ENCODE measurements at regions not wholly inside any gene's neighbourhood (a gene's known extent, or its start where the extent isn't known, plus 50 kb on each side); places are given as distances from the start of the nearest gene placed in this dataset.

DNA sequence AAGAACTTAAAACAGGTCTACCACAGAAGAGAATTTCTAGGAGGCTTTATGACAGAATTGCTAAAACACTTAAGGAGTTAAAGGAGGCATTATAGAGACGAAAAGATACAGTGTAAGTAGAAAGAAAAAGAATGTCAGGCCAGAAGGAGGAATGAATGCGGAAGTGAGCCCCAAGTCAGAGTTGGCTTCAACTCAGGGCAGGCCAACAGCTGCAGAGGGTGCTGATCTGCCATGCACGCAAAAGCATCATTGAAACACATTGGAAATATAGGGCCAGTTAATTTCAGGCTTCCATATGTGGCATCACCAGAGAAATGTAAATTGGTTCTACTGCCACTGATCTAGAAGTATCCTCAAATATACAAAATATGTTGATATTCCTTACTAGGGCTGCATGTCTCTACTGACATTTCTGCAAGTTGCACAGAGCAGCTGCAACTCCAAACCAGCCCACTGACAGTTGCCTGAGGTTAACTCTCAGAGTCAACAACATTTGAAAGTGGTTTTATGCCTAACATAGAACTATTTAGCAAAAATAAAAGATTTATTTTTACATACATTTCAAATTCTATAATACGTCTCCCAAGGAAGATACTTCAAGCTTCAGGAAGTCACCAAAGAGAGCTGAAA, 324.1 kb downstream of the C11orf87 start:
- H3K4me1 Mint-ChIP-seq = no peaks in the 10 kb centered on the region
- H3K27me3 ChIP-seq (replicated peaks in 1 of 2; ENCODE audit: control insufficient read depth in 2 of 2, extremely low read depth in 1 of 2, insufficient read depth in 2 of 2, low read length in 1 of 2) = no peaks in the 10 kb centered on the region
- CTCF ChIA-PET = no interaction called here

DNA sequence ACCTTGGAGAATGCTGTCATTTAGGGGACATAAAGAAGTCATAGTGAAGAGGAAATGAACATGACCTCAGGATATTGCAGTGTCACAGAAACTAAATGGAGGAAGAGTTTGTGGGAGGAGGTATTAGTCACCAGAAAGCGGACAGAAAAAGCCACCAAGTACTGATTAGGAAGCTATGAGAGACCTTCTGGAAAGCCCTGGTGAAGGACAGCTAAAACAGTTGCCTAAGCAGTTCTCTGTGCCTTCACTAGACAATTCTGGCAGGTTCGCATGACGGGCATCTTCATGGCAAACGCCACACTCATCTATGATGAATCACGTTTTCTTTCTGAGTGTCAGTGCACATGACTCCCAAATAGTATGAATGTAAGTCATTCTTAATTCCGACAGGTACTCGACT, 325.8 kb downstream of the C11orf87 start:
- Mint-ChIP-seq H3K4me3 (no peak overlapping the region), H3K36me3 (no peaks in the 10 kb centered on the region), H3K9me3 (peaks cover 0 to 3% (median 3%) of the 10 kb centered on the region in 3 donors), H3K4me1 (no peaks in the 10 kb centered on the region), H3K27ac (no peak overlapping the region), H3K27me3 (no peaks in the 10 kb centered on the region)
- H3K27ac ChIP-seq (ENCODE audit: low read length) = no peak overlapping the region
- no peak overlapping the region for H3K4me3 ChIP-seq (ENCODE audit: control insufficient read depth in 1 of 2, extremely low read depth in 1 of 2, low read length in 1 of 2)
- ATAC-seq (replicated peaks in 1 of 4) (no peak), DNase-seq (no peak)
- peaks cover 0 to 3% of the 10 kb centered on the region in 2 experiments for H3K4me1 ChIP-seq (ENCODE audit: control insufficient read depth in 1 of 2, extremely low read depth in 1 of 2, insufficient read depth in 2 of 2, low read length in 2 of 2)
- no peaks in the 10 kb centered on the region for H3K36me3 ChIP-seq (ENCODE audit: control insufficient read depth in 2 of 2, extremely low read depth in 1 of 2, insufficient read depth in 1 of 2, low read length in 1 of 2)
- no peaks in the 10 kb centered on the region for H3K27me3 ChIP-seq (replicated peaks in 1 of 2; ENCODE audit: control insufficient read depth in 2 of 2, extremely low read depth in 1 of 2, insufficient read depth in 2 of 2, low read length in 1 of 2)
- WGBS (ENCODE audit: insufficient coverage) = 73% methylated on average over 6 of the region's 7 CpGs
- no peaks in the 10 kb centered on the region for H3K9me3 ChIP-seq
- POLR2A ChIA-PET = no interaction called here
- CTCF ChIA-PET = no interaction called here

More for the DNA sequence above, 324.1 kb downstream of the C11orf87 start:
- Histone ChIP-seq H3K36me3 (ENCODE audit: control insufficient read depth in 2 of 2, extremely low read depth in 1 of 2, insufficient read depth in 1 of 2, low read length in 1 of 2) (no peaks in the 10 kb centered on the region), H3K4me1 (ENCODE audit: control insufficient read depth in 1 of 2, extremely low read depth in 1 of 2, insufficient read depth in 2 of 2, low read length in 2 of 2) (no peaks in the 10 kb centered on the region), H3K4me3 (ENCODE audit: control insufficient read depth in 1 of 2, extremely low read depth in 1 of 2, low read length in 1 of 2) (no peak overlapping the region), H3K9me3 (no peaks in the 10 kb centered on the region), H3K27ac (ENCODE audit: low read length) (no peak overlapping the region)
- H3K9me3 Mint-ChIP-seq = peaks cover 0 to 3% (median 3%) of the 10 kb centered on the region in 3 donors
- H3K27me3 Mint-ChIP-seq = no peaks in the 10 kb centered on the region
- no peak for DNase-seq
- no peaks in the 10 kb centered on the region for H3K36me3 Mint-ChIP-seq
- H3K27ac Mint-ChIP-seq = no peak overlapping the region
- POLR2A ChIA-PET = no interaction called here
- no peak overlapping the region for H3K4me3 Mint-ChIP-seq
- 72% methylated on average over 2 of the region's 4 CpGs for WGBS (ENCODE audit: insufficient coverage)
- no peak for ATAC-seq (replicated peaks in 1 of 4)

DNA sequence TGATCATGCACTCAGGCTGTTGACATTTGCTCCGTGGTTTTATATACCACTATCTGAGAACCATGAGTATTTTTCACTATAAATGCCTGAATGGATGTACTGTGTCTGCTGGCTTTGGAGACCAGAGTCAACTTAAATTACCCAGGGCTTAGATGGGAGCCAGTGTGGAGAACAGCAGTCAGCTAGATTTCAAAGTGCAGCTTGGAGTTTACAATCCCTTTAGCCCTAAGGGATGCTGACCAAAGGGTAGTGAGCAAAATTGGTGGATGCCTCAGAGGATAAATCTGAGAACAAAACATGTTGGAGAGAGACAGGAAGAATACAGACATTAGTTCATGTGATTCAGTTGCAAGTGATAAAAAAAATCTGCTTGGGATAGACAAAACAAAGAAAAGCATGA, 327.5 kb downstream of the C11orf87 start:
- DNase-seq = no peak
- no peak overlapping the region for H3K4me3 Mint-ChIP-seq
- H3K36me3 ChIP-seq (ENCODE audit: control insufficient read depth in 2 of 2, extremely low read depth in 1 of 2, insufficient read depth in 1 of 2, low read length in 1 of 2) = no peaks in the 10 kb centered on the region
- peaks cover 0 to 3% (median 3%) of the 10 kb centered on the region in 3 donors for H3K9me3 Mint-ChIP-seq
- H3K27ac ChIP-seq (ENCODE audit: low read length) = no peak overlapping the region
- POLR2A ChIA-PET = no interaction called here
- H3K27ac Mint-ChIP-seq = no peak overlapping the region
- H3K27me3 ChIP-seq (replicated peaks in 1 of 2; ENCODE audit: control insufficient read depth in 2 of 2, extremely low read depth in 1 of 2, insufficient read depth in 2 of 2, low read length in 1 of 2) = no peaks in the 10 kb centered on the region
- H3K36me3 Mint-ChIP-seq = no peaks in the 10 kb centered on the region
- peaks cover 0 to 3% of the 10 kb centered on the region in 2 experiments for H3K4me1 ChIP-seq (ENCODE audit: control insufficient read depth in 1 of 2, extremely low read depth in 1 of 2, insufficient read depth in 2 of 2, low read length in 2 of 2)
- H3K4me1 Mint-ChIP-seq = no peaks in the 10 kb centered on the region
- H3K9me3 ChIP-seq = no peaks in the 10 kb centered on the region
- no peak overlapping the region for H3K4me3 ChIP-seq (ENCODE audit: control insufficient read depth in 1 of 2, extremely low read depth in 1 of 2, low read length in 1 of 2)
- H3K27me3 Mint-ChIP-seq = no peaks in the 10 kb centered on the region
- no CpG with 5 or more reads among the region's 1 CpG for WGBS (ENCODE audit: insufficient coverage)
- no peak for ATAC-seq (replicated peaks in 1 of 4)
- CTCF ChIA-PET = no interaction called here

DNA sequence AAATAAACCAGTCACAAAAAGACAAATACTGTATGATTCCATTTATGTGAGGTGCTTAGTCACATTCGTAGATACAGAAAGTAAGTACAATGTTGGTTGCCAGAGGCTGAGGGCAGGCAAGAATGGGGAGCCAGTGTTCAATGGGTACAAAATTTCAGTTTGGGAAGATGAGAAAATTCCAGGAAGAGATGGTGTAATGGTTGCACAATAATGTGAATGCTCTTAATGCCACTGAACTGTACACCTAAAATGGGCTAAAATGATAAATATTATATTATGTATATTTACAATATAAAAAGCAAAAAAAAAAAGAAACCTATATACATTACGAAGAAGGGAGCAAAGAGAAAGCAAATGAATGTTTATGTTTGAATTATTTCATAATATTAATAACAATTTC, 329.0 kb downstream of the C11orf87 start:
- no peaks in the 10 kb centered on the region for H3K9me3 ChIP-seq
- Mint-ChIP-seq H3K4me1 (no peaks in the 10 kb centered on the region), H3K36me3 (no peaks in the 10 kb centered on the region), H3K4me3 (no peak overlapping the region), H3K27ac (no peak overlapping the region), H3K9me3 (peaks cover 0 to 3% (median under 1%) of the 10 kb centered on the region in 3 donors), H3K27me3 (no peaks in the 10 kb centered on the region)
- H3K27me3 ChIP-seq (replicated peaks in 1 of 2; ENCODE audit: control insufficient read depth in 2 of 2, extremely low read depth in 1 of 2, insufficient read depth in 2 of 2, low read length in 1 of 2) = no peaks in the 10 kb centered on the region
- ChIA-PET CTCF (no interaction called here), POLR2A (no interaction called here)
- H3K4me3 ChIP-seq (ENCODE audit: control insufficient read depth in 1 of 2, extremely low read depth in 1 of 2, low read length in 1 of 2) = no peak overlapping the region
- peaks cover 0 to 3% of the 10 kb centered on the region in 2 experiments for H3K4me1 ChIP-seq (ENCODE audit: control insufficient read depth in 1 of 2, extremely low read depth in 1 of 2, insufficient read depth in 2 of 2, low read length in 2 of 2)
- WGBS (ENCODE audit: insufficient coverage) = 50% methylated on average over 1 of the region's 2 CpGs
- DNase-seq (no peak), ATAC-seq (replicated peaks in 1 of 4) (no peak)
- no peaks in the 10 kb centered on the region for H3K36me3 ChIP-seq (ENCODE audit: control insufficient read depth in 2 of 2, extremely low read depth in 1 of 2, insufficient read depth in 1 of 2, low read length in 1 of 2)
- H3K27ac ChIP-seq (ENCODE audit: low read length) = no peak overlapping the region

DNA sequence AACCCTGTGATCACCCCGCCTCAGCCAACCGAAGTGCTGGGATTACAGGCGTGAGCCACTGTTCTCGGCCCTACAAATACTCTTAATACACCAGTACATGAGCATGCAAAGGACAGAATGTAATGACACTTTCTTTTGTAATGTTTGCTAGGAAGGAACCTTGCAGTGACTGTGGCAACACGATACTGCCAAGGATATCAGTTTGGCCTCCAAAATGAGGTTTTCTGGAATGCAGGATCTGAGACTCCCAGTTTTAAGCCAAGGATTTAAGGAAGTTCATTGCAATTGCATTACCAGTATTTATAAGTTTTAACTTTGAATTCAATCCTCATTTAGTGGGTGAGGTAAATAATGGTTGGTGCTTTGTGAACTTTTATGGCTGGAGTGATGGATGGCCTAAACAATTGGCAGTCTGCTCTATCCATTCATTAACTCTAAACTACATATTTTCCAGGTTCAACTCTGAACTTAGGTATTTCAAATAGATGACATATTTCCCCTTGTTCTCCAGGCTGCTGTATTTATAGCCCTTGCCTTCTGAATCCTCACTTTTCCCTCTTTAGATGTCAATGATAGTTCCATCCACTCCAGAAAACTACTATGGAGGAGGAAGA, 330.3 kb downstream of the C11orf87 start:
- POLR2A ChIA-PET = no interaction called here

DNA sequence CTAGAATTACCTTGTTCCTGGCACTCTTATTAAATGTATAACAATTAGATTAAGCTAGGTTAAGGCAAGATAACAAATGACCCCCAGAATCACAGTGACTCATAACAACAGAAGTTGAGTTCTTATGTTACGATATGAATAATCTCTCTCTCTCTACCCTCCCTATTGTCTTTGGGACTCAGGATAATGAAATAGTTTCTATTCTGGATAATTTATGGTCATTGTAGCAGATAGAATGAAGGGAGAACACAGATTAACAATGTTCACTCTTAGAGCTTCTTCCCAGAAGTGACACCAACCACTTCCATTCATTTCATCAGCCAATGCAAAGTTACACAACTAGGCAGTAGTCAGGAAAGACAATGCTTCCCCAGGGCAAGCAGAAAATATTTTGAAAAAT, 334.5 kb downstream of the C11orf87 start:
- no peak for DNase-seq
- peaks cover 0 to under 1% of the 10 kb centered on the region in 2 experiments for H3K4me1 ChIP-seq (ENCODE audit: control insufficient read depth in 1 of 2, extremely low read depth in 1 of 2, insufficient read depth in 2 of 2, low read length in 2 of 2)
- H3K27ac ChIP-seq (ENCODE audit: low read length) = no peak overlapping the region
- peaks cover 0 to 5% (median 0%) of the 10 kb centered on the region in 3 donors for H3K9me3 Mint-ChIP-seq
- no peaks in the 10 kb centered on the region for H3K9me3 ChIP-seq
- no peaks in the 10 kb centered on the region for H3K27me3 Mint-ChIP-seq
- ChIA-PET POLR2A (no interaction called here), CTCF (no interaction called here)
- H3K27me3 ChIP-seq (replicated peaks in 1 of 2; ENCODE audit: control insufficient read depth in 2 of 2, extremely low read depth in 1 of 2, insufficient read depth in 2 of 2, low read length in 1 of 2) = no peaks in the 10 kb centered on the region
- no peak overlapping the region for H3K27ac Mint-ChIP-seq
- H3K36me3 ChIP-seq (ENCODE audit: control insufficient read depth in 2 of 2, extremely low read depth in 1 of 2, insufficient read depth in 1 of 2, low read length in 1 of 2) = no peaks in the 10 kb centered on the region
- no peak for ATAC-seq (replicated peaks in 1 of 4)
- no peak overlapping the region for H3K4me3 ChIP-seq (ENCODE audit: control insufficient read depth in 1 of 2, extremely low read depth in 1 of 2, low read length in 1 of 2)
- H3K36me3 Mint-ChIP-seq = no peaks in the 10 kb centered on the region
- WGBS (ENCODE audit: insufficient coverage) = no CpG with 5 or more reads among the region's 1 CpG
- no peaks in the 10 kb centered on the region for H3K4me1 Mint-ChIP-seq
- no peak overlapping the region for H3K4me3 Mint-ChIP-seq

More for the DNA sequence above, 330.3 kb downstream of the C11orf87 start:
- H3K4me1 Mint-ChIP-seq = no peaks in the 10 kb centered on the region
- H3K9me3 Mint-ChIP-seq = peaks cover 0 to 3% (median 0%) of the 10 kb centered on the region in 3 donors
- H3K4me1 ChIP-seq (ENCODE audit: control insufficient read depth in 1 of 2, extremely low read depth in 1 of 2, insufficient read depth in 2 of 2, low read length in 2 of 2) = peaks cover 0 to 3% of the 10 kb centered on the region in 2 experiments
- no peak overlapping the region for H3K27ac Mint-ChIP-seq
- CTCF ChIA-PET = no interaction called here
- no peaks in the 10 kb centered on the region for H3K27me3 Mint-ChIP-seq
- no peaks in the 10 kb centered on the region for H3K36me3 ChIP-seq (ENCODE audit: control insufficient read depth in 2 of 2, extremely low read depth in 1 of 2, insufficient read depth in 1 of 2, low read length in 1 of 2)
- no peak overlapping the region for H3K4me3 Mint-ChIP-seq
- no peak for DNase-seq
- ATAC-seq (replicated peaks in 1 of 4) = no peak
- WGBS (ENCODE audit: insufficient coverage) = no CpG with 5 or more reads among the region's 5 CpGs
- no peaks in the 10 kb centered on the region for H3K27me3 ChIP-seq (replicated peaks in 1 of 2; ENCODE audit: control insufficient read depth in 2 of 2, extremely low read depth in 1 of 2, insufficient read depth in 2 of 2, low read length in 1 of 2)
- H3K9me3 ChIP-seq = no peaks in the 10 kb centered on the region
- no peak overlapping the region for H3K27ac ChIP-seq (ENCODE audit: low read length)
- H3K36me3 Mint-ChIP-seq = no peaks in the 10 kb centered on the region
- no peak overlapping the region for H3K4me3 ChIP-seq (ENCODE audit: control insufficient read depth in 1 of 2, extremely low read depth in 1 of 2, low read length in 1 of 2)

Data from T-cell (primary cell).